HCT116 (cell line): ENCODE measurements at regions not wholly inside any gene's neighbourhood (a gene's known extent, or its start where the extent isn't known, plus 50 kb on each side); places are given as distances from the start of the nearest gene placed in this dataset.

ENCODE experiments used
- ATAC-seq: fragments of 200-7000 bp; cut with Tn5 transposase; 2 replicates; pipeline ENCODE4 v1.9.1; 2020; ENCODE audit warnings: mild to moderate bottlenecking, moderate library complexity
- BruUV-seq: library from RNA; stranded (reverse); fragments of 400-500 nt; replicated peaks from 2 replicates; lab custom pipeline; 2021; lab: Mats Ljungman, UMichigan
- CTCF ChIA-PET: fragments of 300-600 bp; sonication (Branson Sonifier 250); formaldehyde crosslinking; loops from one replicate; lab custom pipeline; 2021; ENCODE audit warnings: antibody characterized with exemption; lab: Charles Lee
- POLR2A ChIA-PET: fragments of 300-600, 350-600 bp; sonication (Branson Sonifier 250); formaldehyde crosslinking; loops from one replicate; lab custom pipeline; 2021; ENCODE audit warnings: antibody characterized with exemption; lab: Charles Lee
- RAD21 ChIA-PET, 2 experiments: fragments of 300-600 bp; sonication (Branson Sonifier 250); formaldehyde crosslinking; loops; one replicate each; lab custom pipeline; 2023; ENCODE audit warnings: low total read pairs in 2 of 2; ENCODE audit not compliant: uncharacterized antibody in 2 of 2, unreplicated experiment in 2 of 2, low non-redundant PET in 1 of 2; lab: Charles Lee
- DNase-seq: peaks from one replicate; pipeline ENCODE4 v3.0.0-alpha.2; 2010; ENCODE audit warnings: low read depth, low spot score
- H2AFZ ChIP-seq: fragments of 200-600 bp; shearing (Covaris generic), sonication (generic); 2 replicates; pipeline ENCODE4 v1.6.1; 2017; ENCODE audit warnings: low read depth, mixed run types, mixed read lengths, antibody characterized with exemption, low read length; ENCODE audit not compliant: poor library complexity, severe bottlenecking
- H3K27ac ChIP-seq: 2 replicates; pipeline ENCODE4 v1.5.1; 2012; ENCODE audit warnings: low read depth, low read length
- H3K27me3 ChIP-seq: fragments of 200-600 bp; sonication (generic); 2 replicates; pipeline ENCODE4 v1.6.1; 2016; ENCODE audit warnings: mixed run types, low read length, mixed read lengths; ENCODE audit not compliant: insufficient read depth
- H3K36me3 ChIP-seq, 2 experiments: fragments of 200-500 bp in 1 of 2; fragments of 200-600 bp in 1 of 2; sonication (Bioruptor generic) in 1 of 2; sonication (generic) in 1 of 2; 2 replicates each; pipeline versions ENCODE4 v1.5.1 to v1.6.1; 2014 to 2016; ENCODE audit warnings: low read length in 2 of 2, inconsistent platforms in 1 of 2, mixed read lengths in 1 of 2, mixed run types in 1 of 2; ENCODE audit not compliant: insufficient read depth in 2 of 2, control insufficient read depth in 1 of 2
- H3K4me1 ChIP-seq, 2 experiments: fragments of 200-600 bp in 1 of 2; sonication (generic) in 1 of 2; 2 replicates each; pipeline versions ENCODE4 v1.5.1 to v1.6.1; 2012 to 2017; ENCODE audit warnings: low read length in 2 of 2, inconsistent platforms in 1 of 2, mild to moderate bottlenecking in 1 of 2, mixed read lengths in 1 of 2, mixed run types in 1 of 2, moderate library complexity in 1 of 2; ENCODE audit not compliant: insufficient read depth in 2 of 2, control insufficient read depth in 1 of 2
- H3K4me2 ChIP-seq: fragments of 200-600 bp; sonication (generic); 2 replicates; pipeline ENCODE4 v1.6.1; 2017; ENCODE audit warnings: mixed run types, low read length, mixed read lengths
- H3K4me3 ChIP-seq, 2 experiments: fragments of 200-600 bp in 1 of 2; sonication (generic) in 1 of 2; replicated peaks in 1 of 2; 2 replicates each; pipeline ENCODE4 v1.5.1; 2011 to 2016; ENCODE audit warnings: low read length in 2 of 2, control low read depth in 1 of 2, low read depth in 1 of 2, mild to moderate bottlenecking in 1 of 2, mixed read lengths in 1 of 2, mixed run types in 1 of 2
- H3K79me2 ChIP-seq: fragments of 200-600 bp; sonication (generic); 2 replicates; pipeline ENCODE4 v1.6.1; 2017; ENCODE audit warnings: mild to moderate bottlenecking, mixed run types, low read length, moderate library complexity, mixed read lengths; ENCODE audit not compliant: insufficient read depth
- H3K9ac ChIP-seq: fragments of 200-600 bp; sonication (generic); 2 replicates; pipeline ENCODE4 v1.6.1; 2016; ENCODE audit warnings: low read length, mixed read lengths
- H3K9me2 ChIP-seq: fragments of 200-600 bp; sonication (generic), shearing (Covaris generic); 2 replicates; pipeline ENCODE4 v1.6.1; 2017; ENCODE audit warnings: mixed run types, mild to moderate bottlenecking, moderate library complexity; ENCODE audit not compliant: insufficient read depth
- H3K9me3 ChIP-seq, 2 experiments: fragments of 200-500 bp in 1 of 2; fragments of 200-600 bp in 1 of 2; sonication (Bioruptor generic) in 1 of 2; sonication (generic) in 1 of 2; 2 replicates each; pipeline ENCODE4 v1.6.1; 2014 to 2017; ENCODE audit warnings: low read length in 2 of 2, mixed read lengths in 2 of 2, inconsistent platforms in 1 of 2, low read depth in 1 of 2, mild to moderate bottlenecking in 1 of 2, mixed run types in 1 of 2, moderate library complexity in 1 of 2; ENCODE audit not compliant: control insufficient read depth in 1 of 2, insufficient read depth in 1 of 2
- H4K20me1 ChIP-seq: fragments of 200-600 bp; sonication (generic), shearing (Covaris generic); 2 replicates; pipeline ENCODE4 v1.6.1; 2017; ENCODE audit warnings: mixed run types, mild to moderate bottlenecking, moderate library complexity; ENCODE audit not compliant: insufficient read depth
- CBX3 ChIP-seq: IDR thresholded peaks from 2 replicates; pipeline ENCODE4 v1.6.1; 2012; ENCODE audit warnings: low read depth
- CEBPB ChIP-seq: IDR thresholded peaks from 2 replicates; pipeline ENCODE4 v1.6.1; 2012; ENCODE audit warnings: low read depth
- CTCF ChIP-seq, 3 experiments: fragments of 200-600 bp in 1 of 3; sonication (generic) in 1 of 3; IDR thresholded peaks in 2 of 3; conservative IDR thresholded peaks in 1 of 3; 2 replicates each; pipeline ENCODE4 v1.5.1; 2012 to 2017; ENCODE audit warnings: low read depth in 2 of 3, low read length in 2 of 3, antibody characterized with exemption in 1 of 3, borderline replicate concordance in 1 of 3, control low read depth in 1 of 3, mild to moderate bottlenecking in 1 of 3, mixed read lengths in 1 of 3, mixed run types in 1 of 3, moderate library complexity in 1 of 3; ENCODE audit not compliant: insufficient read depth in 1 of 3
- EGR1 ChIP-seq: IDR thresholded peaks from 2 replicates; pipeline ENCODE4 v1.6.1; 2012; ENCODE audit warnings: low read depth
- EZH2 ChIP-seq: fragments of 200-600 bp; sonication (generic); IDR thresholded peaks from 2 replicates; pipeline ENCODE4 v1.6.1; 2017; ENCODE audit warnings: antibody characterized with exemption, mixed run types
- EZH2phosphoT487 ChIP-seq: fragments of 200-600 bp; IDR thresholded peaks from 2 replicates; pipeline ENCODE4 v1.6.1; 2018; ENCODE audit warnings: antibody characterized with exemption, borderline replicate concordance
- FOSL1 ChIP-seq: IDR thresholded peaks from 2 replicates; pipeline ENCODE4 v1.6.1; 2012; ENCODE audit warnings: low read depth
- JUND ChIP-seq: IDR thresholded peaks from 2 replicates; pipeline ENCODE4 v1.6.1; 2012
- MAX ChIP-seq: IDR thresholded peaks from 2 replicates; pipeline ENCODE4 v1.6.1; 2012
- RAD21 ChIP-seq: IDR thresholded peaks from 2 replicates; pipeline ENCODE4 v1.6.1; 2012; ENCODE audit warnings: low read depth, mild to moderate bottlenecking
- SIN3A ChIP-seq: IDR thresholded peaks from 2 replicates; pipeline ENCODE4 v1.6.1; 2012; ENCODE audit warnings: low read depth
- SP1 ChIP-seq: IDR thresholded peaks from 2 replicates; pipeline ENCODE4 v1.6.1; 2012; ENCODE audit warnings: low read depth
- SRF ChIP-seq: IDR thresholded peaks from 2 replicates; pipeline ENCODE4 v1.6.1; 2012; ENCODE audit warnings: low read depth
- TCF7L2 ChIP-seq: IDR thresholded peaks from 2 replicates; pipeline ENCODE4 v1.7.0; 2011; ENCODE audit warnings: borderline replicate concordance, inconsistent platforms; ENCODE audit not compliant: insufficient read depth, insufficient read length; ENCODE audit errors: extremely low read depth
- YY1 ChIP-seq: IDR thresholded peaks from 2 replicates; pipeline ENCODE4 v1.6.1; 2011; ENCODE audit warnings: low read length, low read depth, moderate library complexity, mild to moderate bottlenecking; ENCODE audit not compliant: insufficient replicate concordance; ENCODE audit errors: extremely low read depth
- ZFX ChIP-seq: fragments of 450-650 bp; IDR thresholded peaks from 2 replicates; pipeline ENCODE4 v1.6.1; 2017
- ZNF274 ChIP-seq: fragments of 200-500 bp; sonication (Bioruptor generic); IDR thresholded peaks from 2 replicates; pipeline ENCODE4 v1.6.1; 2014; ENCODE audit warnings: mild to moderate bottlenecking, low read depth, low read length, inconsistent platforms
- intact Hi-C: fragments of 100-400 bp; cut with micrococcal nuclease; formaldehyde crosslinking; loops from 2 replicates; pipeline ENCODE4 v1.10.0; 2022
- TF ChIP-seq, protein P1 (sequence below): IDR thresholded peaks from 2 replicates; pipeline ENCODE4 v1.6.1; 2012

- Histone ChIP-seq H3K9ac (no peak overlapping the region), H3K4me1 (no peaks in the 10 kb centered on the region), H3K9me3 (no peaks in the 10 kb centered on the region), H3K36me3 (no peaks in the 10 kb centered on the region), H3K9me2 (no peaks in the 10 kb centered on the region), H4K20me1 (no peaks in the 10 kb centered on the region), H3K27ac (no peak overlapping the region), H3K4me2 (no peak overlapping the region), H3K4me3 (no peak overlapping the region), H3K27me3 (no peaks in the 10 kb centered on the region), H3K79me2 (no peaks in the 10 kb centered on the region), H2AFZ (no peak overlapping the region)
- BruUV-seq: no TSS peak
- no peak for TF ChIP-seq EZH2
- TF ChIP-seq EGR1: no peak
- no peak for TF ChIP-seq FOSL1
- no peak for TF ChIP-seq ZFX
- ATAC-seq: no peak
- intact Hi-C loops: no loop called here
- ChIA-PET POLR2A (no interaction called here), RAD21 (no interaction called here), CTCF (no interaction called here)
- DNase-seq: no peak
Measured at GRCh38 chrX:128622296-128622695, 570.1 kb upstream of the ACTRT1 start.

DNA sequence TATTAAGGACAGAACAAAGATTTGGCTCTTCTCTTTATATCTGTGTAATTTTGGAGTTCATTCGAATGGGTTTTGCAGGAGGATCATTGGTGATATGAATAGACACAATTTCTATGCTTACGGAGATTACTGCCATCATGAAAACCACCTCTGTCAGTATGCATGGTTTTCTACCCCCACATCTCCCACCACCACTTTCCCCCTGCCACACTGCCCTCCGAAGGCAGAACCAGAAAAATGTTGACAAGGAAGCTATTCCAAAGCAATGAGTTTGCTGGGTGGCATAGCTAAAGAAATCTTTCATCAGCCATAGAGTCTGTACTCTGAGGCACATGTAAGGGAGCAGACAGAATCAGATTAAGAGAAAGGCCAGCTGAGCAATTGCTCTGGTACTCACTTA lies 567.3 kb upstream of the ACTRT1 start:
- TF ChIP-seq CTCF (IDR thresholded peaks at IDR 0.05 in 2 of 3, conservative IDR thresholded peaks at IDR 0.05 in 1 of 3; ENCODE audit: borderline replicate concordance in 1 of 3, insufficient read depth in 1 of 3, low read depth in 2 of 3, low read length in 2 of 3) (no peak), SRF (no peak), JUND (no peak), CEBPB (no peak), SIN3A (no peak), ZFX (no peak), TCF7L2 (no peak), RAD21 (no peak), EZH2phosphoT487 (no peak), ZNF274 (no peak), EZH2 (no peak), YY1 (no peak), SP1 (no peak), CBX3 (no peak), MAX (no peak)
- TF ChIP-seq, protein P1, sequence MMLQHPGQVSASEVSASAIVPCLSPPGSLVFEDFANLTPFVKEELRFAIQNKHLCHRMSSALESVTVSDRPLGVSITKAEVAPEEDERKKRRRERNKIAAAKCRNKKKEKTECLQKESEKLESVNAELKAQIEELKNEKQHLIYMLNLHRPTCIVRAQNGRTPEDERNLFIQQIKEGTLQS: no peak
- TF ChIP-seq, all 23 proteins: peak for 0
- no peak overlapping the region for H3K4me2 ChIP-seq
- ChIA-PET CTCF (no interaction called here), POLR2A (no interaction called here), RAD21 (no interaction called here)
- H3K4me1 ChIP-seq: no peaks in the 10 kb centered on the region
- no peaks in the 10 kb centered on the region for H3K79me2 ChIP-seq
- no TSS peak for BruUV-seq
- no peak for ATAC-seq
- no peaks in the 10 kb centered on the region for H3K9me2 ChIP-seq
- H4K20me1 ChIP-seq: no peaks in the 10 kb centered on the region
- DNase-seq: no peak
- H3K27me3 ChIP-seq: no peaks in the 10 kb centered on the region
- H3K9ac ChIP-seq: no peak overlapping the region
- intact Hi-C loops: no loop called here
- no peaks in the 10 kb centered on the region for H3K9me3 ChIP-seq
- H3K27ac ChIP-seq: no peak overlapping the region
- H3K4me3 ChIP-seq: no peak overlapping the region
- H3K36me3 ChIP-seq: no peaks in the 10 kb centered on the region
- no peak overlapping the region for H2AFZ ChIP-seq
